ENCODE measurements at regions not wholly inside any gene's neighbourhood (a gene's known extent, or its start where the extent isn't known, plus 50 kb on each side); places are given as distances from the start of the nearest gene placed in this dataset.

DNA sequence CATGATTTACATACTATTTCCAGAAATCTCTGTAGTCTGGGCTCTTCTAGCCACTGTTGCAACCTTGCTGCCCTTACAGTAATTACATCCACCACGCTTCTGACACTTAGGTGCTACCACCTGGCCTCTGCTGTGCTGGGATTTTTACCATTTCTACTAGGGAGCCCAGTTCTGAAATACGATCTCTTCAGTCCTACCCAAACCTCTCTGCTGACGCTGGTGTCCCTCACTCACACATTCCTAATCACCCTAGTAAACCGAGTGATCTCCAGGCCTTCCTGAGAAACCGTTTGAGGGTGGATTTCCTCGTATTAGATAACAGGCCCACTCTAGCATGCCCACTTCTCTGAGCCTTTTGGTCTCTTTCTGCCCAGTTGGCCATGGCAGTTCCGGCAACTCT is 588.9 kb upstream of the CADM1 start:
- TF ChIP-seq, protein P1, sequence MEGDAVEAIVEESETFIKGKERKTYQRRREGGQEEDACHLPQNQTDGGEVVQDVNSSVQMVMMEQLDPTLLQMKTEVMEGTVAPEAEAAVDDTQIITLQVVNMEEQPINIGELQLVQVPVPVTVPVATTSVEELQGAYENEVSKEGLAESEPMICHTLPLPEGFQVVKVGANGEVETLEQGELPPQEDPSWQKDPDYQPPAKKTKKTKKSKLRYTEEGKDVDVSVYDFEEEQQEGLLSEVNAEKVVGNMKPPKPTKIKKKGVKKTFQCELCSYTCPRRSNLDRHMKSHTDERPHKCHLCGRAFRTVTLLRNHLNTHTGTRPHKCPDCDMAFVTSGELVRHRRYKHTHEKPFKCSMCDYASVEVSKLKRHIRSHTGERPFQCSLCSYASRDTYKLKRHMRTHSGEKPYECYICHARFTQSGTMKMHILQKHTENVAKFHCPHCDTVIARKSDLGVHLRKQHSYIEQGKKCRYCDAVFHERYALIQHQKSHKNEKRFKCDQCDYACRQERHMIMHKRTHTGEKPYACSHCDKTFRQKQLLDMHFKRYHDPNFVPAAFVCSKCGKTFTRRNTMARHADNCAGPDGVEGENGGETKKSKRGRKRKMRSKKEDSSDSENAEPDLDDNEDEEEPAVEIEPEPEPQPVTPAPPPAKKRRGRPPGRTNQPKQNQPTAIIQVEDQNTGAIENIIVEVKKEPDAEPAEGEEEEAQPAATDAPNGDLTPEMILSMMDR (IDR thresholded peaks at IDR 0.05; ENCODE audit: low read depth, low read length, missing input control), result no peak
- TF ChIP-seq, protein P2, sequence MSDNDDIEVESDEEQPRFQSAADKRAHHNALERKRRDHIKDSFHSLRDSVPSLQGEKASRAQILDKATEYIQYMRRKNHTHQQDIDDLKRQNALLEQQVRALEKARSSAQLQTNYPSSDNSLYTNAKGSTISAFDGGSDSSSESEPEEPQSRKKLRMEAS (IDR thresholded peaks at IDR 0.05), result no peak
- TF ChIP-seq TAF1 (conservative IDR thresholded peaks at IDR 0.05) (no peak), FOXA2 (IDR thresholded peaks at IDR 0.05) (no peak), YY1 (IDR thresholded peaks at IDR 0.05) (no peak), JUND (IDR thresholded peaks at IDR 0.05) (no peak)
- TF ChIP-seq, protein P3, sequence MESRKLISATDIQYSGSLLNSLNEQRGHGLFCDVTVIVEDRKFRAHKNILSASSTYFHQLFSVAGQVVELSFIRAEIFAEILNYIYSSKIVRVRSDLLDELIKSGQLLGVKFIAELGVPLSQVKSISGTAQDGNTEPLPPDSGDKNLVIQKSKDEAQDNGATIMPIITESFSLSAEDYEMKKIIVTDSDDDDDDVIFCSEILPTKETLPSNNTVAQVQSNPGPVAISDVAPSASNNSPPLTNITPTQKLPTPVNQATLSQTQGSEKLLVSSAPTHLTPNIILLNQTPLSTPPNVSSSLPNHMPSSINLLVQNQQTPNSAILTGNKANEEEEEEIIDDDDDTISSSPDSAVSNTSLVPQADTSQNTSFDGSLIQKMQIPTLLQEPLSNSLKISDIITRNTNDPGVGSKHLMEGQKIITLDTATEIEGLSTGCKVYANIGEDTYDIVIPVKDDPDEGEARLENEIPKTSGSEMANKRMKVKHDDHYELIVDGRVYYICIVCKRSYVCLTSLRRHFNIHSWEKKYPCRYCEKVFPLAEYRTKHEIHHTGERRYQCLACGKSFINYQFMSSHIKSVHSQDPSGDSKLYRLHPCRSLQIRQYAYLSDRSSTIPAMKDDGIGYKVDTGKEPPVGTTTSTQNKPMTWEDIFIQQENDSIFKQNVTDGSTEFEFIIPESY (IDR thresholded peaks at IDR 0.05), result no peak
